GM13976 (cell line): ENCODE measurements at regions not wholly inside any gene's neighbourhood (a gene's known extent, or its start where the extent isn't known, plus 50 kb on each side); places are given as distances from the start of the nearest gene placed in this dataset.

ENCODE experiments used
- DNase-seq: peaks from one replicate; pipeline ENCODE4 v3.0.0; 2012; ENCODE audit warnings: low spot score
- in situ Hi-C: fragments of 300-500 bp; cut with MboI; formaldehyde crosslinking; loops from one replicate; pipeline ENCODE4 v1.12.0; 2022; ENCODE audit warnings: low sequenced_read_pairs, mixed read lengths, inconsistent platforms; ENCODE audit not compliant: unreplicated experiment
- TF ChIP-seq, protein P1 (sequence below): IDR thresholded peaks from 2 replicates; pipeline ENCODE4 v1.5.1; 2012; ENCODE audit warnings: borderline replicate concordance, mild to moderate bottlenecking; ENCODE audit not compliant: insufficient read depth; ENCODE audit errors: extremely low read depth, missing control alignments, control extremely low read depth

DNA sequence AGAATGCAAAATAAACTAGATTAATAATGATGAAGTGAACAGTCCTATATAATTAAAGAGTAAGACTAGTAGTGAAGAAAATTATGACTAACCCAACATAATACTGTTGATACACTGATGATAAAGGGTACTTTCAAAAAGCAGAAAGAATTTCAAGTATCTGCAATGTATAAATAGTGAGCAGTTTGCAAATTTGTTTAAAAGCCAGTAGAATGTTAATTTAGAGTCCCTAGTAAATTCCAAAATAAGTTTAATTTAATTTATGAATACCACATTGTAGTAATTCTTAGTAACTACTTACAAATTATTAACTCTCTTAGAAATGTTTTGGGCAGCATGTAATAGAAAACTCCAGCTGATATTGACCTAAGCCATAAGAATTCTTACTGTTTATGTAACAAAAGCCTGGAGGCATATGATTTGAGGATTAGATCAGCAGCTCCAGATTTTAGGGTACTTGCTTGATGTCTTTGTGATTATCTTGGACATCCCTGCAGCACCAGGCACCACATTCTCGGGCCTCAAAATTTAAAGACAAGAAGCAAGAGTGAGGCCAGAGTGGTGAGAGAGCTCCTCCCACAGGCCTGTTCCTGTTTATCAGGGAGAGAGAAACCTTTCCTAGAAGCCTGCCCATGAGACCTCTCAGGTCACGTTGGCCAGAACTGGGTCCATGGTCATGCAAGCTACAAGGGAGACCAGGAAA is 67.6 kb upstream of the TDRD3 start:
- TF ChIP-seq, protein P1, sequence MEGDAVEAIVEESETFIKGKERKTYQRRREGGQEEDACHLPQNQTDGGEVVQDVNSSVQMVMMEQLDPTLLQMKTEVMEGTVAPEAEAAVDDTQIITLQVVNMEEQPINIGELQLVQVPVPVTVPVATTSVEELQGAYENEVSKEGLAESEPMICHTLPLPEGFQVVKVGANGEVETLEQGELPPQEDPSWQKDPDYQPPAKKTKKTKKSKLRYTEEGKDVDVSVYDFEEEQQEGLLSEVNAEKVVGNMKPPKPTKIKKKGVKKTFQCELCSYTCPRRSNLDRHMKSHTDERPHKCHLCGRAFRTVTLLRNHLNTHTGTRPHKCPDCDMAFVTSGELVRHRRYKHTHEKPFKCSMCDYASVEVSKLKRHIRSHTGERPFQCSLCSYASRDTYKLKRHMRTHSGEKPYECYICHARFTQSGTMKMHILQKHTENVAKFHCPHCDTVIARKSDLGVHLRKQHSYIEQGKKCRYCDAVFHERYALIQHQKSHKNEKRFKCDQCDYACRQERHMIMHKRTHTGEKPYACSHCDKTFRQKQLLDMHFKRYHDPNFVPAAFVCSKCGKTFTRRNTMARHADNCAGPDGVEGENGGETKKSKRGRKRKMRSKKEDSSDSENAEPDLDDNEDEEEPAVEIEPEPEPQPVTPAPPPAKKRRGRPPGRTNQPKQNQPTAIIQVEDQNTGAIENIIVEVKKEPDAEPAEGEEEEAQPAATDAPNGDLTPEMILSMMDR = peak; percentile 21
- peak; percentile 48 for DNase-seq
- in situ Hi-C loops = loop anchor here (25.0 kb wide), 1 partner anchor 942 kb away; no protein-coding TSS in a partner anchor

DNA sequence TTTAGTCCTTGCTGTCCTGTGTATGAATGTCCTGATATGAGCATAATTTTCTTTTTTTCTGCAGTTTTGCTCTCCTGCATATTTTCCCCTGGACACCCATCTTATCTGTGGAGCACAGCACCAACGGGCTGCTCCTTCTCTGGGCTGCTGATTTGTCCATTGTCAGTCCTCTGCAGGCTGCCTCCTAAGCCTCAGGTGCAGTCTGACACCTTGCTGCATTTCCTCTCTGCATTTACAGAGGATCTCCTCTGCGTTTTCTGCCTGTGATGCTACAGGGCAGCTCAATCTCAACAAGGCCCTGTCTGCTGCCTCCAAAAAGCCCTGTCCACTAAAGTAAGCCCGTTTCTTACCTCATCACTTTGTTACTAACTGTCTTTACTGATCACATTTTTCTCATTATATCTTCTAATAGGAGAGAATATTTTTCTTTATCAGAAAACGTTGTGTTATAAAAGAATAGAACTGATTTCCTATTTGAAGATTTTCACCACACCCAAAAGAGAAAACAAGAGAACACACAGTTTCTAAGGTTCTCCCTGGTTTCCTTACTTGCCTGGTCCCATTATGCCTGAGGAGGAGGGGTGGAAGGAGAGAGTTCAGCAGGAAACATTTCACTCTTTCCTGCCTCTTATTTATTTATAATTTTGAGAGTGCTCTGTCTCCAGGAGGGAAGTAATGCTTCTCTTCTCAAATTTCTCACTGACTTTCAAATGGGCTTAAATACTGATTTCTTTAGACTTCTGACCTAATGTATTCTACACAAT is 65.6 kb upstream of the TDRD3 start:
- TF ChIP-seq, protein P1 = no peak
- DNase-seq = no peak
- in situ Hi-C loops = loop anchor here (10.0 to 25.0 kb wide), 2 partner anchors 647 to 944 kb away; no protein-coding TSS in a partner anchor

DNA sequence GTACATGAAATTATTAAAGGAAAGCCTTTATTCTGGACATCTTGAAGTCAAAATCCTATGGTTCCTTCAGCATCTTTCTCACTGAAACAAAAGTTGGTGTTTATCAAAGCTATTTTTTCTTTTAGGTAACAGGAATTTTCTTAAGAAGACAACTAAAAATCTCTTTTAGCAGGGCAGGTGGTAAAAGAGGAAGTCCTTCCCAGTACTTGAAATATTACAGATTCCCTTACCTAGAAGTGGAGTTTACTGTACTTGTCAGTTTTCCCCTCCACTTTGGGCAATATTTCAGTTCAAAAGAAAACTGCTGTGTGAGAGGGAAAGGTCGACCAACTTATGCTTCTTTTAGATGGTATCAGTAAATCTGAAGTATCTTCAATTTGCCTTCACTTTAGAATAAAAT is 64.3 kb upstream of the TDRD3 start:
- TF ChIP-seq, protein P1 = no peak
- DNase-seq = no peak
- in situ Hi-C loops = loop anchor here (10.0 to 25.0 kb wide), 2 partner anchors 648 to 945 kb away; no protein-coding TSS in a partner anchor

DNA sequence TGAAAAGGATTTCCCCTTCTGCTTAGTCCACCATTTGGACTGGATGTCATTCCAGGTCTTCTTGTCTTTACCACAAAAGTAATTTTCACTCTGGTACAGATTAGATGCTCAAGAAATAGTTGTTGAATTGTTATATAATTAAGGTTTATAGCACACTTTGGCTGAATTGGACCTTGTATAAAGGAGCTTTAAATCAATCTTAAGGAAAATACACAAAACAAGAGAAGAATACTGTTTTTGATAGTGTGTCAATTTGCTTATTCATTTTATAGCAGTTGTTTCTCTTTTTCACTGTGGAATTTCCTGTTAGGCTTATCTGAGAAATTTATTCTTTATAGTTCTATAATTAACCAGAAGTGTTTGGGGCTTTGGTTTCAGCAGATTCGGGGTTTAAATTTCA is 62.7 kb upstream of the TDRD3 start:
- DNase-seq = no peak
- in situ Hi-C loops = loop anchor here (10.0 to 25.0 kb wide), 2 partner anchors 650 to 947 kb away; no protein-coding TSS in a partner anchor

DNA sequence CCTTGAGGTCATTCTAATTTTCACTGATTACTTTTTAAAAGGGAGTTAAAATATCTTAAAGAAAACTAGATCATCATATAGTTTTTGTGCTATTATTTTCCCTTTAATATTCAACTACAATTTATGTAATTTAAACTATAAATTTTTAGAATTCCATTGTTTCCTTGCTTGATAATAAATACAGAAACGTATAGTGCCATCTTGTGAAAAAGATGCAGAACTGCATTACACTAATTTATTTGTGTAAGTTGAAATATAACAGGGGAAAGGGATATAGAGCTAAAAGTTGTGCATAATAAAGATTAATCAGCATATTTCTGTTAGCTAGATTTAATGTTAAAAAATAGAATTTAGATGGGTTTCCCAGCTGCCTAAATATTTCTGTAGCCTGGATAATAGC is 61.5 kb upstream of the TDRD3 start:
- TF ChIP-seq, protein P1 = peak; percentile 32
- in situ Hi-C loops = loop anchor here (10.0 to 25.0 kb wide), 2 partner anchors 651 to 948 kb away; no protein-coding TSS in a partner anchor
- no peak for DNase-seq

More for the DNA sequence above, 62.7 kb upstream of the TDRD3 start:
- TF ChIP-seq, protein P1 = no peak

DNA sequence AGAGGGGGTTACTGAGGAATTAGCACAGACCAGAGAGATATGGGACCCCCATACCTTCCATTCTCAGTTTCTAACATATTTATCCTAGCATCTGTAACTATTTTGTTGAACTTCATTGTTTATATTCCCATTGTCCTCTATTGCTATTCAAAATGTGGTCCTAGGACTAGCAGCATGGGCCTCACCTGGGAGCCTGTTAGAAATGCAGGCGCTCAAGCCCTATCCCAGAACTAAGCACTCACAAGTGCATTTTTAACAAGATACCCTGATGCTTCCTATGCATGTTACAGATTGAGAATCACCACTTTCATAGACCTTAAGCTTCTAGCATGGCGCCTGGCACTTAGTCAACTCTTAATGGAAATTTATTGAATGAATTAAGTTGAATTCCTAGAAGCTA is 58.3 kb upstream of the TDRD3 start:
- no peak for DNase-seq
- in situ Hi-C loops = loop anchor here (10.0 to 25.0 kb wide), 2 partner anchors 654 to 951 kb away; no protein-coding TSS in a partner anchor
- TF ChIP-seq, protein P1 = no peak
